OCI-LY1 (cell line): ENCODE measurements at regions not wholly inside any gene's neighbourhood (a gene's known extent, or its start where the extent isn't known, plus 50 kb on each side); places are given as distances from the start of the nearest gene placed in this dataset.

Source experiments
- EZH2 ChIP-seq: fragments of 200-600 bp; sonication (generic), shearing (Covaris generic); IDR thresholded peaks from 2 replicates; pipeline ENCODE4 v1.8.0; 2017; ENCODE audit warnings: borderline replicate concordance, mixed run types, mild to moderate bottlenecking, antibody characterized with exemption, low read length, moderate library complexity, mixed read lengths
- TF ChIP-seq, protein P1 (sequence below): fragments of 200-600 bp; sonication (generic), shearing (Covaris generic); IDR thresholded peaks from 2 replicates; pipeline ENCODE4 v1.5.1; 2017; ENCODE audit warnings: mild to moderate bottlenecking, antibody characterized with exemption, low read length, moderate library complexity, mixed read lengths

DNA sequence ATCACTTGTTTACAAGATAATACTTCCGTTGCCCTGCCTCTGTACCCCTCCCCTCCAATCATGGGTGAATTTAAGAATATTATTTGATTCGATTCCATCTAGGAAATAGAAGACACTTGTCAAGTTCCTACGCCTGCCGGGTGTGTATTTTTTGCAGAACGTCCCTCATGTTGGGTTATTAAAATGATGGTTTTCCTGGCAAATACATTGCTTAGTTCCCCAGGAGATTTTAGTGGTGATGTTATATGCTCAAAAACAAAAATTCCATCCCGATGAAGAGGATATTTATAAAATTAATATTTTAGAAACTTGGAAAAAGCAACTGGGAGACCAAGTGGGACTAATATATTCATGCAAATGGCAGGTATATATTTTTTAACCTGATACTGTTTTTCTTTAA is 548.4 kb downstream of the EDEM1 start:
- TF ChIP-seq, protein P1, sequence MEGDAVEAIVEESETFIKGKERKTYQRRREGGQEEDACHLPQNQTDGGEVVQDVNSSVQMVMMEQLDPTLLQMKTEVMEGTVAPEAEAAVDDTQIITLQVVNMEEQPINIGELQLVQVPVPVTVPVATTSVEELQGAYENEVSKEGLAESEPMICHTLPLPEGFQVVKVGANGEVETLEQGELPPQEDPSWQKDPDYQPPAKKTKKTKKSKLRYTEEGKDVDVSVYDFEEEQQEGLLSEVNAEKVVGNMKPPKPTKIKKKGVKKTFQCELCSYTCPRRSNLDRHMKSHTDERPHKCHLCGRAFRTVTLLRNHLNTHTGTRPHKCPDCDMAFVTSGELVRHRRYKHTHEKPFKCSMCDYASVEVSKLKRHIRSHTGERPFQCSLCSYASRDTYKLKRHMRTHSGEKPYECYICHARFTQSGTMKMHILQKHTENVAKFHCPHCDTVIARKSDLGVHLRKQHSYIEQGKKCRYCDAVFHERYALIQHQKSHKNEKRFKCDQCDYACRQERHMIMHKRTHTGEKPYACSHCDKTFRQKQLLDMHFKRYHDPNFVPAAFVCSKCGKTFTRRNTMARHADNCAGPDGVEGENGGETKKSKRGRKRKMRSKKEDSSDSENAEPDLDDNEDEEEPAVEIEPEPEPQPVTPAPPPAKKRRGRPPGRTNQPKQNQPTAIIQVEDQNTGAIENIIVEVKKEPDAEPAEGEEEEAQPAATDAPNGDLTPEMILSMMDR = no peak
- TF ChIP-seq EZH2 = no peak
